ENCODE measurements at regions not wholly inside any gene's neighbourhood (a gene's known extent, or its start where the extent isn't known, plus 50 kb on each side); places are given as distances from the start of the nearest gene placed in this dataset.

GRCh38 chr6:80720824-80721223, 614.4 kb downstream of the BCKDHB start:
- no peaks in the 10 kb centered on the region for H3K36me3 ChIP-seq (ENCODE audit: insufficient read depth, low read length)
- no peak overlapping the region for H3K9ac ChIP-seq (ENCODE audit: low read depth, low read length)
- H3K9me3 ChIP-seq (ENCODE audit: control insufficient read depth, insufficient read depth, low read length) = peaks cover 3% of the 10 kb centered on the region; the same call in 1 of the 2 replicates
- no peaks in the 10 kb centered on the region for H3K4me1 ChIP-seq (ENCODE audit: insufficient read depth, low read length)

DNA sequence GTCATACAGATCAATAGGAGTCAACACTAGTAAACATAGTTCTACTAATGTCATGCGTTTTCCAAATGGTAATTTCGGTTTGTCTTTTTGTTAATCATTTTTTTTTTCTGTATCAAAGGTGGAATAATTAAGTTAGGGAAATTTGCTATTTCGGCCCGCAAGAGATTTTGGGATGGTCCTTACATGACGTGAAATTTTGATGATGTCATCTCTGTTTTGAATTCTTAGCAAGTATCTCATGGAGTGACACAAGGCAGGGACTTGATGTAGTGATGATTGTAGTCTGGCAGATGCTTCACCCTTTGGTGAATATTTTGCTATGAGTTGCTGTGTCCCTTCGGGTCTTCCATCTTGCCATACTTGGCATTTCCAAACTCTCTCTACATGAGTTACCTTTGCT, 608.0 kb downstream of the BCKDHB start:
- Histone ChIP-seq H3K9me3 (ENCODE audit: control insufficient read depth, insufficient read depth, low read length) (no peaks in the 10 kb centered on the region), H3K9ac (ENCODE audit: low read depth, low read length) (no peak overlapping the region), H3K4me1 (ENCODE audit: insufficient read depth, low read length) (no peaks in the 10 kb centered on the region), H3K36me3 (ENCODE audit: insufficient read depth, low read length) (no peaks in the 10 kb centered on the region)

DNA sequence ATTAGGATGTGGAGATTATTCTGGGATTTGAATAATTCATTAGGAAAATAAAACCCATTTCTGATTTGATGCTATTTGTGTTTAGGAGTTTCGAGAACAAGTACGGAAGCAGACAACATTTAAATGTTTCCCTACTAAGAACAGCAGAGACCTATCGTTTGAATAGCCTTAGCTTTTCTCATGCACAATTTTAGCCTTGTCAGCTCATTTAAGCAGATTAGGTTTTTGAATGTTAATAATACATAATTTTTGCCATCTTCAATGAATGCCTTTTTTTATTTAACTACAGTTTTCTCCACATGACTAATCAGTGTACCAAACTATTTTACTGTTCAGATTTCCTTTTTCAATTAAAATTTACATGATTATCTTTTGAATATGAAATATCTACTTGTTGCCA, 592.0 kb downstream of the BCKDHB start:
- no peak overlapping the region for H3K9ac ChIP-seq (ENCODE audit: low read depth, low read length)

GRCh38 chr6:80696268-80696667, 589.8 kb downstream of the BCKDHB start:
- Histone ChIP-seq H3K9me3 (ENCODE audit: control insufficient read depth, insufficient read depth, low read length) (peaks cover 5% of the 10 kb centered on the region; the same call in 1 of the 2 replicates), H3K9ac (ENCODE audit: low read depth, low read length) (no peak overlapping the region), H3K4me1 (ENCODE audit: insufficient read depth, low read length) (no peaks in the 10 kb centered on the region), H3K36me3 (ENCODE audit: insufficient read depth, low read length) (no peaks in the 10 kb centered on the region)

More for the DNA sequence above, 592.0 kb downstream of the BCKDHB start:
- Histone ChIP-seq H3K4me1 (ENCODE audit: insufficient read depth, low read length) (no peaks in the 10 kb centered on the region), H3K36me3 (ENCODE audit: insufficient read depth, low read length) (no peaks in the 10 kb centered on the region), H3K9me3 (ENCODE audit: control insufficient read depth, insufficient read depth, low read length) (peaks cover 5% of the 10 kb centered on the region; the same call in 1 of the 2 replicates)

GRCh38 chr6:80690551-80691131, 584.2 kb downstream of the BCKDHB start:
- H3K9ac ChIP-seq (ENCODE audit: low read depth, low read length) = no peak overlapping the region
- H3K9me3 ChIP-seq (ENCODE audit: control insufficient read depth, insufficient read depth, low read length) = no peaks in the 10 kb centered on the region
- H3K36me3 ChIP-seq (ENCODE audit: insufficient read depth, low read length) = no peaks in the 10 kb centered on the region
- no peaks in the 10 kb centered on the region for H3K4me1 ChIP-seq (ENCODE audit: insufficient read depth, low read length)

GRCh38 chr6:80689716-80690395, 583.4 kb downstream of the BCKDHB start:
- Histone ChIP-seq H3K9me3 (ENCODE audit: control insufficient read depth, insufficient read depth, low read length) (no peaks in the 10 kb centered on the region), H3K36me3 (ENCODE audit: insufficient read depth, low read length) (no peaks in the 10 kb centered on the region), H3K4me1 (ENCODE audit: insufficient read depth, low read length) (no peaks in the 10 kb centered on the region), H3K9ac (ENCODE audit: low read depth, low read length) (no peak overlapping the region)

GRCh38 chr6:80679992-80680391, 573.5 kb downstream of the BCKDHB start:
- no peaks in the 10 kb centered on the region for H3K9me3 ChIP-seq (ENCODE audit: control insufficient read depth, insufficient read depth, low read length)
- no peak overlapping the region for H3K9ac ChIP-seq (ENCODE audit: low read depth, low read length)
- no peaks in the 10 kb centered on the region for H3K36me3 ChIP-seq (ENCODE audit: insufficient read depth, low read length)
- no peaks in the 10 kb centered on the region for H3K4me1 ChIP-seq (ENCODE audit: insufficient read depth, low read length)

DNA sequence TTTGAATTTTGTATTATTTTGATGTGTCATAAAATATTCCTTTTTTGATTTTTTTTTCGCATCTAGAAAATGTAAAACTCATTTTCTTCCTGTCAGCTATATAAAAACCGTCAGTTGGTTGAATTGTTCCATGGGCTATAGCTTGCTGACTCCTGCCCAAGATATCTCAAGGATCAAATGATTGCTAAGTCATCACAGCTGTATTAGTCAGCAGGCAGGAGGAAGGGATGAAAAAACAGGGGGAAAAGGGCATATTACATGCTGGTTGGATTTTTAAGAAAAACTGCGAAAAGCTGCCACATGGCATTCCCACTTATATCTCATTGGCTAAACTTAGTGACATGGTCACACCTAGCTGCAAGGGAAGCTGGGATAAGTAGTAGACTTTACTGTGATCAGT, 569.9 kb downstream of the BCKDHB start:
- H3K9ac ChIP-seq (ENCODE audit: low read depth, low read length) = no peak overlapping the region
- H3K9me3 ChIP-seq (ENCODE audit: control insufficient read depth, insufficient read depth, low read length) = no peaks in the 10 kb centered on the region
- H3K4me1 ChIP-seq (ENCODE audit: insufficient read depth, low read length) = no peaks in the 10 kb centered on the region
- no peaks in the 10 kb centered on the region for H3K36me3 ChIP-seq (ENCODE audit: insufficient read depth, low read length)

- no peaks in the 10 kb centered on the region for H3K4me1 ChIP-seq (ENCODE audit: insufficient read depth, low read length)
- no peaks in the 10 kb centered on the region for H3K9me3 ChIP-seq (ENCODE audit: control insufficient read depth, insufficient read depth, low read length)
- H3K9ac ChIP-seq (ENCODE audit: low read depth, low read length) = no peak overlapping the region
- H3K36me3 ChIP-seq (ENCODE audit: insufficient read depth, low read length) = no peaks in the 10 kb centered on the region
These were observed 568.2 kb downstream of the BCKDHB start for GRCh38 chr6:80674669-80675068.

- Histone ChIP-seq H3K36me3 (ENCODE audit: insufficient read depth, low read length) (no peaks in the 10 kb centered on the region), H3K4me1 (ENCODE audit: insufficient read depth, low read length) (no peaks in the 10 kb centered on the region), H3K9me3 (ENCODE audit: control insufficient read depth, insufficient read depth, low read length) (no peaks in the 10 kb centered on the region), H3K9ac (ENCODE audit: low read depth, low read length) (no peak overlapping the region)
These were observed 566.9 kb downstream of the BCKDHB start for GRCh38 chr6:80673367-80673766.

DNA sequence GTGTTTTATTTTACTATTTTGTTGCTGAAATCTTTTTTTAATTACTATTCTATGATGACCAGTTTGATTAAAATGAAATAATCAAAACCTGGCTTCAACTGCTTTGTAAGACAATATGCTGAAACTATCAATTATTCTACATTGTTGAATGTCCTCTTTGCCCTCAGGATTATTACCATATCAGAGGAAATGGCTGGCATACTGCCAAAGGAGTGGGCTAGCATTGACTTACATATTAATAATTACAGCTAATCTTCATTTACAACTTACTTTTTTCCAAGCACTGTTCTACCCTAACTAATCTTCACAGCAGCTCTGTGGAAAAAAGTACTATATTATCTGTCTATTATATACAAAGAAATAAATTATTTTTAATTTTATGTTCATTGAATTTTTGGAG, 560.5 kb downstream of the BCKDHB start:
- Histone ChIP-seq H3K9ac (ENCODE audit: low read depth, low read length) (no peak overlapping the region), H3K4me1 (ENCODE audit: insufficient read depth, low read length) (no peaks in the 10 kb centered on the region), H3K9me3 (ENCODE audit: control insufficient read depth, insufficient read depth, low read length) (no peaks in the 10 kb centered on the region), H3K36me3 (ENCODE audit: insufficient read depth, low read length) (no peaks in the 10 kb centered on the region)

DNA sequence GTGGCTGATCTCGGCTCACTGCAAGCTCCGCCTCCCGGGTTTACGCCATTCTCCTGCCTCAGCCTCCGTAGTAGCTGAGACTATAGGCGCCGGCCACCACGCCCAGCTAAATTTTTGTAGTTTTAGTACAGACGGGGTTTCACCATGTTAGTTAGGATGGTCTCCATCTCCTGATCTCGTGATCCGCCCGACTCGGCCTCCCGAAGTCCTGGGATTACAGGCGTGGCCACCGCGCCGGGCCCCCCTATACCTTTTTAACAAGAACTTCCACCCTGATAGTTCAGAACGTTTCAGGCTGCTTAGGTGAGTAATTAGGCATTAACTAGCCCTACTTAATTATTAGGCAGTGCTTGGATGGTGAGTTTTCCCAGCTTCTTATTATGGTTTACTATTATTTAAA, 552.5 kb downstream of the BCKDHB start:
- H3K9me3 ChIP-seq (ENCODE audit: control insufficient read depth, insufficient read depth, low read length) = no peaks in the 10 kb centered on the region
- H3K9ac ChIP-seq (ENCODE audit: low read depth, low read length) = no peak overlapping the region
- H3K36me3 ChIP-seq (ENCODE audit: insufficient read depth, low read length) = no peaks in the 10 kb centered on the region
- H3K4me1 ChIP-seq (ENCODE audit: insufficient read depth, low read length) = no peaks in the 10 kb centered on the region

GRCh38 chr6:80647156-80647555, 540.7 kb downstream of the BCKDHB start:
- H3K36me3 ChIP-seq (ENCODE audit: insufficient read depth, low read length) = no peaks in the 10 kb centered on the region
- H3K9ac ChIP-seq (ENCODE audit: low read depth, low read length) = no peak overlapping the region
- peaks cover 8% of the 10 kb centered on the region; the same call in 1 of the 2 replicates for H3K4me1 ChIP-seq (ENCODE audit: insufficient read depth, low read length)
- no peaks in the 10 kb centered on the region; the same call in 1 of the 2 replicates for H3K9me3 ChIP-seq (ENCODE audit: control insufficient read depth, insufficient read depth, low read length)

DNA sequence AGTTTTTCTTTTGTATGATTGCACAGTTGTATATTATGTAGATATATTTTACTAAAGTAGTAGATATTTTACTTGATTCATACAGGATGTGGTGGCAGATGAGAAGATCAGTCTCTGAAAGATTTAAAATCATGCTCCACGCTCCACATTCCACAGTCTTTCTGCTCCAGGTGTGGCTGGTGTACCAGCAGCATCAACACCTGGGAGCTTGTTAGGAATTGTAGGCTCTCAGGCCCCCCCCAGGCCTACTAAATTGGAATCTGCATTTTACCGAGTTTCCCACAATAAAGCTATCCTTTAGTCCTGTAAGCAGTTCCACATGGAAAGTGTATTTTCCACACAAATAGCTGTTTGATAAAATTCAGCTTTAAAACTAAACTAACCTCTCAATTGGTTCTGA, 537.4 kb downstream of the BCKDHB start:
- peaks cover 12% of the 10 kb centered on the region for H3K4me1 ChIP-seq (ENCODE audit: insufficient read depth, low read length)
- no peaks in the 10 kb centered on the region; the same call in 1 of the 2 replicates for H3K9me3 ChIP-seq (ENCODE audit: control insufficient read depth, insufficient read depth, low read length)
- H3K9ac ChIP-seq (ENCODE audit: low read depth, low read length) = no peak overlapping the region
- H3K36me3 ChIP-seq (ENCODE audit: insufficient read depth, low read length) = no peaks in the 10 kb centered on the region

GRCh38 chr6:80642452-80642851, 536.0 kb downstream of the BCKDHB start:
- Histone ChIP-seq H3K9me3 (ENCODE audit: control insufficient read depth, insufficient read depth, low read length) (no peaks in the 10 kb centered on the region; the same call in 1 of the 2 replicates), H3K4me1 (ENCODE audit: insufficient read depth, low read length) (peaks cover 16% of the 10 kb centered on the region), H3K36me3 (ENCODE audit: insufficient read depth, low read length) (no peaks in the 10 kb centered on the region), H3K9ac (ENCODE audit: low read depth, low read length) (no peak overlapping the region)
